Adrenal gland (tissue), 9 donors: ENCODE measurements at regions not wholly inside any gene's neighbourhood (a gene's known extent, or its start where the extent isn't known, plus 50 kb on each side); places are given as distances from the start of the nearest gene placed in this dataset.
"Not testable (repeated sequence)": the region's sequence is repeated elsewhere in the genome, so short reads cannot be mapped to it uniquely, and the experiment has no call there.

Experiments
- DNase-seq, 7 donors: peaks; one replicate each; pipeline ENCODE4 v3.0.0-alpha.2; 2019 to 2020
- H3K27ac ChIP-seq, 5 donors: fragments of 200-600 bp; sonication (generic) in 4 of 5; 1 replicate in 3 of 5; 2 replicates in 2 of 5; pipeline versions ENCODE4 v1.5.1 to v1.8.0; 2016 to 2020; ENCODE audit warnings: mild to moderate bottlenecking in 1 of 5
- H3K27me3 ChIP-seq: fragments of 200-600 bp; 2 replicates; pipeline ENCODE4 v1.8.0; 2021
- H3K36me3 ChIP-seq, 2 donors: fragments of 200-600 bp; replicated peaks in 1 of 2; 1 replicate in 1 of 2; 2 replicates in 1 of 2; pipeline versions ENCODE4 v1.5.1 to v1.8.0; 2018 to 2022
- H3K4me1 ChIP-seq, 2 donors: fragments of 200-600 bp; replicated peaks in 1 of 2; 1 replicate in 1 of 2; 2 replicates in 1 of 2; pipeline versions ENCODE4 v1.5.1 to v1.8.0; 2018 to 2021
- H3K4me3 ChIP-seq, 4 donors: fragments of 200-600 bp; sonication (generic) in 3 of 4; one replicate each; pipeline ENCODE4 v1.5.1; 2016 to 2018
- H3K9me3 ChIP-seq, 3 donors: fragments of 200-600 bp; sonication (generic) in 1 of 3; replicated peaks in 1 of 3; 1 replicate in 2 of 3; 2 replicates in 1 of 3; pipeline versions ENCODE4 v1.5.1 to v1.8.0; 2016 to 2021
- CTCF ChIP-seq, 6 experiments: fragments of 450-650 bp in 4 of 6; fragments of 200-600 bp in 2 of 6; sonication (generic) in 1 of 6; IDR thresholded peaks; 1 replicate in 5 of 6; 2 replicates in 1 of 6; pipeline versions ENCODE4 v1.5.1 to v1.8.0; 2016 to 2021; ENCODE audit warnings: antibody characterized with exemption in 6 of 6, mild to moderate bottlenecking in 2 of 6, moderate library complexity in 1 of 6
- POLR2A ChIP-seq, 2 donors: fragments of 450-650 bp; IDR thresholded peaks; one replicate each; pipeline ENCODE4 v1.6.1; 2017; ENCODE audit warnings: antibody characterized with exemption in 2 of 2, mild to moderate bottlenecking in 2 of 2, moderate library complexity in 1 of 2
- WGBS, 4 donors: extraction: QIAGEN DNeasy Blood & Tissue Kit in 2 of 4; methylation state at CpG; one replicate each; pipeline versions ENCODE4 v1.1.5 to v1.1.7; 2013 to 2017; 5-methylcytosine and 5-hydroxymethylcytosine counted together
- intact Hi-C, 2 donors: fragments of 100-400 bp; cut with DNase I; formaldehyde crosslinking; loops; one replicate each; pipeline versions ENCODE4 v1.14.1 to v1.15.0; 2022 to 2023
- donor health status: healthy with polysubstance abuse.
- donor health status: Bipolar disorder and iron deficiency.
- donor health status: DM: yes; HTN: yes; CAD: no.
- donor health status: DM: no; HTN: no; CAD: no.
- donor health status: DM: no; HTN: no; CAD: no.

DNA sequence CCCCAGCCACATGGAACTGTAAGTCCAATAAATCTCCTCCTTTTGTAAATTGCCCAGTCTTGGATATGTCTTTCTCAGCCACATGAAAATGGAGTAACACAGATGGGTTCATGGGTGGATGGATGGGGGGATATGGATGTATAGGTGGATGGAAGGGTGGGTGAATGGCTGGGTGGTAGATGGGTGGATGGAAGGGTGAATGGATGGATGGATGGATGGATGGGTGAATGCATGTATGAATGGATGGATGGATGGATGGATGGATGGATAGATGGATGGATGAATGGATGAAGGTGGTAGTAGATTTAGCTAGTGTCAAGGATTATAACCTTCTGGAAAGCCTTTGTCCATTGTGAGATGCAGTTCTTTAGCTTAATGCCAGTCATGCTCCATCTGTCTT is 146.1 kb upstream of the ATP2B2 start:
- no peak for DNase-seq
- H3K4me1 ChIP-seq: no peaks in the 10 kb centered on the region
- H3K9me3 ChIP-seq: no peaks in the 10 kb centered on the region
- H3K36me3 ChIP-seq: no peaks in the 10 kb centered on the region
- H3K4me3 ChIP-seq: no peak overlapping the region
- H3K27me3 ChIP-seq: no peaks in the 10 kb centered on the region
- intact Hi-C loops: no loop called here
- TF ChIP-seq POLR2A (IDR thresholded peaks at IDR 0.05) (no peak), CTCF (IDR thresholded peaks at IDR 0.05) (no peak)
- H3K27ac ChIP-seq: no peak overlapping the region

DNA sequence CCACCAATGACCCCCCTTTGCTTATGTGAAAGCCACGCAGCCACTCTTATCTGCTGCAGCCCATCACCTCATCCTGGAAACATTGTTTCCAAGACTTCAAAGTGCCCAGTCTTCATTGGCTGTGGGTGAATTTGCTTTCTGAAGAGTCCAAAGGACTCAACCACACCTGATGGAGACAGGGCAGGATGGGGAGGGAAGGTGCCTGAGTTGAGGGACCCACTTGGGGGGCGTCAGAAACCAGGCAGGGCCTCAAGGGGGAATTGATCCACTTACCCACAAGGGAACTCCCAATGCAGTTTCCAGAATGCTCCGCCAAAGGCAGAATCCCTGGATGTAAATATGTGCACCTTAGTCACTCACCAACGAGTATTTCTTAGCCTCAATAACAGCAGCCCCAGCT is 147.9 kb upstream of the ATP2B2 start:
- H3K9me3 ChIP-seq: no peaks in the 10 kb centered on the region
- no peaks in the 10 kb centered on the region for H3K4me1 ChIP-seq
- WGBS, 4 donors: 48 to 75% (median 73%) methylated on average over 4 of the region's 4 CpGs
- H3K27me3 ChIP-seq: no peaks in the 10 kb centered on the region
- DNase-seq: no peak
- H3K27ac ChIP-seq: no peak overlapping the region
- intact Hi-C loops: no loop called here
- no peak overlapping the region for H3K4me3 ChIP-seq
- no peaks in the 10 kb centered on the region for H3K36me3 ChIP-seq
- TF ChIP-seq CTCF (IDR thresholded peaks at IDR 0.05) (no peak), POLR2A (IDR thresholded peaks at IDR 0.05) (no peak)

GRCh38 chr3:10653866-10654611 is 148.7 kb upstream of the ATP2B2 start:
- Histone ChIP-seq H3K4me1 (no peaks in the 10 kb centered on the region), H3K36me3 (no peaks in the 10 kb centered on the region), H3K27me3 (no peaks in the 10 kb centered on the region), H3K27ac (no peak overlapping the region), H3K9me3 (no peaks in the 10 kb centered on the region), H3K4me3 (no peak overlapping the region)
- WGBS, 4 donors: 75 to 84% (median 80%) methylated on average over 8 of the region's 8 CpGs
- intact Hi-C loops: no loop called here
- no peak for DNase-seq
- TF ChIP-seq CTCF (IDR thresholded peaks at IDR 0.05) (no peak), POLR2A (IDR thresholded peaks at IDR 0.05) (no peak)

DNA sequence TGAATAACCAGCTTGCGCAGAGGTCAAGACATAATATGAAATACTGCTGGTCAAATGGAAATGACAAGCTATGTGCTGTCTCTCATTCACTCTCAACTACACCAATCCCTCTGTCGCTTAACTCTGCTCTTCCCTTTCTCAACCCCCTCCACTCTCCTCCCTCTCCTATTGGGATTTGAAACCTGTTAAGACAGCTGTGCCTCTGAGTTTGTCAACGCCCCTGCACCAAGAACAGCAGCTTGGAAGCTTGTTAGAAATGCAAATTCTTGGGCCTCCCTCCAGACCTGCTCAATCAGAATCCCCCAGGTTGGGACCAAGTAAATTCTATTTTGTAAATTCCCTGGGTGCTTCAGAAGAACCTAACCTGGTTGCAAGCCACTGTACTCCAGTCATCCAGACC is 149.7 kb upstream of the ATP2B2 start:
- H3K4me1 ChIP-seq: no peaks in the 10 kb centered on the region
- no peaks in the 10 kb centered on the region for H3K27me3 ChIP-seq
- no peak for DNase-seq
- no peak overlapping the region for H3K27ac ChIP-seq
- H3K36me3 ChIP-seq: no peaks in the 10 kb centered on the region
- WGBS, 4 donors: 52 to 74% (median 72%) methylated on average over 3 of the region's 3 CpGs
- no peak overlapping the region for H3K4me3 ChIP-seq
- intact Hi-C loops: no loop called here
- TF ChIP-seq CTCF (IDR thresholded peaks at IDR 0.05) (no peak), POLR2A (IDR thresholded peaks at IDR 0.05) (no peak)
- no peaks in the 10 kb centered on the region for H3K9me3 ChIP-seq

DNA sequence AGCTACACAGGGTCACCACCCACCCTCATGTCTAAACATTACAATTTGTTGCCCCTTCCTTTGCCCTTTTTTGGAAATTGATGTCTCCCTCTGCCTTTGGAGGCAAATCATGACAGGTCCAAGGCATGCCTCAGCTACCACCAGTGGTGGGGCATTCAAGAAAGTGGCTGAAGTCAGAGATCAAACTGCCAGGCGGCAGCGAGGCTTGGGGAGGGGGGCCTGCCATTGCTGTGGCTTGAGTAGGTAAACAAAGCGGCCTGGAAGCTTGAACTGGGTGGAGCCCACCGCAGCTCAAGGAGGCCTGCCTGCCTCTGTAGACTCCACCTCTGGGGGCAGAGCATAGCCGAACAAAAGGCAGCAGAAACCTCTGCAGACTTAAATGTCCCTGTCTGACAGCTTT is 152.0 kb upstream of the ATP2B2 start:
- H3K4me3 ChIP-seq, intact Hi-C loops, H3K36me3 ChIP-seq, H3K9me3 ChIP-seq, H3K27me3 ChIP-seq, H3K4me1 ChIP-seq, H3K27ac ChIP-seq: not testable (repeated sequence)
- DNase-seq: peak in 1 of 7 donors; percentile 2
- WGBS, 4 donors: 33 to 62% (median 56%) methylated on average over 4 to 5 of the region's 5 CpGs
